Stimulated activated CD8-positive, alpha-beta memory T cell treated with anti-CD3 and anti-CD28 coated beads, Interleukin-7, amount 100 ng/mL, for 48 hours (primary cell): ENCODE measurements at regions not wholly inside any gene's neighbourhood (a gene's known extent, or its start where the extent isn't known, plus 50 kb on each side); places are given as distances from the start of the nearest gene placed in this dataset.

Source experiments
- DNase-seq, 2 donors: peaks; one replicate each; pipeline ENCODE4 v3.0.0-alpha.2; 2020; ENCODE audit warnings: low read depth in 1 of 2; ENCODE audit errors: extremely low read depth in 1 of 2

- DNase-seq, result no peak
Measured at GRCh38 chr12:115160271-115161128, 476.5 kb upstream of the TBX3 start.

DNA sequence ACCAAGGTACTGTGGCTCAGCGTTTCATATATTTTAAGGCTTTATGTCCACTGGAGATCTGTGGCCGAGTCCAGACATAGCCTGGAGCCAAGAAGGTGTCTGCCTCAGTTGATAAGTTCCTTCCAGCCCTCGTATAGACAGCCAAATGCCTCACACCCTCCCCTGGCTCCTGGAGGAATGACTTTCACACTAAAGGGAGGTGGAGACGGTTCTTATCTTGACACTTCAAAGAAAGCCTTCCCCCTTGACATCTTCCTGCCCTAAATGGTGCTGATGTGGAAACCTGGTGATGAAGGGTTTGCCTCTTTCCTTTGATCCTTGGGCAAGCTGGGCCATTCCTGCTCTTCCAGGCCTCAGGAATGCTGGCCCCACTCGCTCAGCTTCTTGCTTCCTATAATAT lies 474.8 kb upstream of the TBX3 start:
- no peak for DNase-seq

DNA sequence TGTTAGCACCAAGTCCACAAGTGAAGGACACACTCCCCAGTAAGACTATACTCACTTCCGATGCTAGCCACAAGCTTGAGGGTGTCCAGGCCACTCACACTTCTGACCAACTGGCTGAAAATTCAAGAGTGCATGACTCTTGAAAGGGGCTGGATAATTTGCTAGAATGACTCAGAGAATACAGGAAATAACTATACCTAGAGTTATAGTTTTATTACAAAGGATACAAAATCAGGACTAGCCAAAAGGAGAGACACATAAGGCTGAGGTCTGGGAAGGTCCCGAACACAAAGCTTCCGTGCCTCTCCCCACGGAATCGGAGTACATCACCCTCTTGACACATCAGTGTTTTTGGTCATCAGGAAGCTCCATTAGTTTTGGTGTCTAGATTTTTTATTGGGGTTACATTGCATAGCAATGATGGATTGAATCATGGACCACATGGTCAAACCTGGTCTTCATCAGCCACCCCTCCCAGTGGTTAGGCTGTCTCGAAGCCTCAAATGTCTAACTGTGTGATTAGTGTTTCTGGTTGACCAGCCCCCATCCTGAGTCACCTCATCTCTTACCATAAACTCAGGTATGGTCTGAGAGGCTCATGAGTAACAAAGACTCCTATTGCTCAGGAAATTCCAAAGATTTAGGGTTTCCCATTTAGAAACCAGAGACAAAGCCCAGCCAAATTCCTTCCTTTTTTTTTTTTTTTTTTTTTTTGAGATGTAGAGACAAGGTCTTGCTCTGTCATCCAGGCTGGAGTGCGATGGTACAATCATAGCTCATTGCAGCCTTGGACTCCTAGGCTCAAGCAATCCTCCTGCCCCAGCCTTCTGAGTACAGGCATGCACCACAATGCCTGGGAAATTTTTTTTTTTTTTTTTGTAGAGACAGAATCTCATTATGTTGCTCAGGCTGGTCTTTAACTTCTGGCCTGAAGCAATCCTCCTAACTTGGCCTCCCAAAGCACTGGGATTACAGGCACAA lies 472.0 kb upstream of the TBX3 start:
- no peak for DNase-seq

- DNase-seq, result no peak
Measured at GRCh38 chr12:115149685-115150378, 465.9 kb upstream of the TBX3 start.

GRCh38 chr12:115149279-115149678 lies 465.3 kb upstream of the TBX3 start:
- DNase-seq, result no peak

DNA sequence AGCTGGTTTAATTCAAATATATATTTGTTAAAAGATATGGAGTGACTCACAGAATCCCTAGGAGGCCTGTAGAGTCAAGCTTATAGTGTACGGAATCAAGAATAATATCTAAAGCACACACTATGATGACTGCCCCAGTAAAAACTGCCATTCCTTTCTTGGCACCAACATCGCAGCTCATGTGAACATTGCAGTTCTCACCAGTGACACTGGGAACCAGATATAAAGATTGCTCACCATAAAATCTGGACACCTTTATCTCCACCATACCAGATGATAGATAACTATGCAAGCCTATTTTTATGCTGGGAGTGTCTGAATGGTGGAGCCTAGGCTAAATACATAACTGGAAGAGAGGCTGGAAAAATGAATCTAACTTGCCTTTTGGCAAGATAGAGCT lies 463.9 kb upstream of the TBX3 start:
- no peak for DNase-seq

DNA sequence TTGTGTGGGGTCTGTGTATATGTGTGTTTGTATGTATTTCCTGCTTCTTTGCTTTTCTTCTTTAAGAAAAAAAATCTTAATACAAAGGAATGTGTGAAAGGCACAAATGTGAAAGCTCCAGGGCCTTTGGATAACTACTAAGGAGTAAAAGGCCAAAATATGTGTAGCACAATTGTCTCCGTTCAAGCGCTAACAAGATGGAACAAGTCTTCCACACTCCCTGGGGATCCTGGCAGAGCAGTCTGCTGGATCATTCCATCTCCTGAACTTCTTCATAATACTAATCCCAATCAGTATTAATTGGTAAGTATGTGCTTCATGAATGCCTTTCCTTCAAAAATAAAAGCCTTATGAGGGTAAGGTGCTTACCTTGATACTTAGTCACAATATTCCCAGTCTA lies 462.5 kb upstream of the TBX3 start:
- DNase-seq, result no peak

DNA sequence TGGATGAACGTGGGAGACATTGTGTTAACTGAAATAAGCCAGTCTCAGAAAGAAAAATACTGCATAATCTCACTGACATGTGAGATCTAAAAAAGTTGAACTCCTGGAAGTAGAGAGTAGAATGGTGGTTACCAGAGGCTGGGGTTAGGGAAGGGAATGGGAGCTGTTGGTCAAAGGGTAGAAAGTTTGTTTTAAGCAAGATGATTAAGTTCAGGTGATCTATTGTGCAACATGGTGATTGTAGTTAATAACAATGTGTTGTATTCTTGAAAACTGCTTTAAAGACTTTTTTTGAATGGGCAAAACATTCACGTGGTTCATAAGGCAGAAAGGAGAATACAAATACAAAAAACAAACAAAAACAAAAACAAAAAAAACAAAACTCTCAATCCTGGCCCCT lies 460.4 kb upstream of the TBX3 start:
- DNase-seq, result no peak

GRCh38 chr12:115140981-115141655 lies 457.1 kb upstream of the TBX3 start:
- DNase-seq, result no peak

- DNase-seq, result no peak
Measured at GRCh38 chr12:115137812-115138521, 454.0 kb upstream of the TBX3 start.

- no peak for DNase-seq
Measured at GRCh38 chr12:115135800-115136211, 451.8 kb upstream of the TBX3 start.

DNA sequence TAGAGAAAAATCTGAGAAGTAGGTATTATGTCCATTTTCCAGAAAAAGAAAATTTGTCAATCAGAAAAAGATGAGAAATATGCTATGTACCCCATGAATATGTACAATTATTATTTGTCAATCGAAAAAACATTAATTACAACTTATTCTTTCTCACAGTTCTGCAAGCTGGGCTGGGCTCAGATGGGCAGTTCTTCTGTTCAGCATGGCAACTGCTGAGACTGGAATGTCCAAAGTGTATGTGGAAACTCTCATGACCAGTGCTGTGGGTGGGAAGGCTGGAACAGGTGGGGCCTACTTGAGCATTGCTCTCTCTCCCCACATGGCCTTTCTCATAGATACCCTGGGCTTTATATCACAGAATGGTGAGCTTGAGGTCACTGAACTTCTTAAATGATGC lies 450.3 kb upstream of the TBX3 start:
- DNase-seq, result no peak

- no peak for DNase-seq
Measured at GRCh38 chr12:115132905-115133304, 448.9 kb upstream of the TBX3 start.

GRCh38 chr12:115132145-115132544 lies 448.2 kb upstream of the TBX3 start:
- DNase-seq, result no peak

DNA sequence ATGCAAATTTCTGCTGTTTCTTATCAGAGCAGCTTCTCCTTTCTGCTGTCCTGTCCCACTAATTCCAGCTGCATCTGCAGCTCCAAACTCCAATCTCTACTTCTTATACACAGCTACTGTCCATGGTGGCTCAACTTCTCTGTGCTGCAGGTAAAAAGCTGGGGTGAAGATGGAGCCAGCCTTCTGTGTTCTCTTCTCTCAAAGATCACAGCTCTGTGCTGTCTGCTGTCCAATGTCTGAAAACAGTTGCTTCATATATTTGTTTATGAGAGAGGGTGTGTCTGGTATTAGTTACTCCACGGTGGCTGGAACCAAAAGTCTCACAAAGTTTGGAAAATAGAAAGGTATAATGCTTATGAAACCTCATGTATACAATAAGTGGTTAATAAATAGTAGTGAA lies 445.8 kb upstream of the TBX3 start:
- no peak for DNase-seq

GRCh38 chr12:115121053-115121452 lies 437.1 kb upstream of the TBX3 start:
- no peak for DNase-seq

DNA sequence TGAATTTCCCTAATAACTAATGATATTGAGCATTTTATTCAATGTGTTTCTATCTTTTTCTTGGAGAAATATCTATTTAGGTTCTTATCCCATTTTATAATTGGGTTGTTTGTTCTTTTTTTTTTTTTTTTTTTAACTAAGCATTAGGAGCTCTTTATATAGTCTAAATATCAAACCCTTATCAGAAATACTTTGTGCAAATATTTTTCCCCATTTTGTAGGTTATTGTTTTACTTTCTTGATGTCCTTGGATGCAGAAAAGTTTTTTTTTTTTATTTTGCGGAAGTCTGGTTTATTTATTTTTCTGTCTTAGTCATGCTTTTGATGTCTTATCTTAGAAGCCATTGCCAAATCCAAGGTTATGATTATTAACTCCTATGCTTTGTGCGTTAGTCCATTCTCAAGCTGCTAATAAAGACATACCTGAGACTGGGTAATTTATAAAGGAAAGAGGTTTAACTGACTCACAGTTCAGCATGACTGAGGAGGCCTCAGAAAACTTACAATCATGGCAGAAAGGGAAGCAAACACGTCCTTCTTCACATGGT lies 434.3 kb upstream of the TBX3 start:
- no peak for DNase-seq

DNA sequence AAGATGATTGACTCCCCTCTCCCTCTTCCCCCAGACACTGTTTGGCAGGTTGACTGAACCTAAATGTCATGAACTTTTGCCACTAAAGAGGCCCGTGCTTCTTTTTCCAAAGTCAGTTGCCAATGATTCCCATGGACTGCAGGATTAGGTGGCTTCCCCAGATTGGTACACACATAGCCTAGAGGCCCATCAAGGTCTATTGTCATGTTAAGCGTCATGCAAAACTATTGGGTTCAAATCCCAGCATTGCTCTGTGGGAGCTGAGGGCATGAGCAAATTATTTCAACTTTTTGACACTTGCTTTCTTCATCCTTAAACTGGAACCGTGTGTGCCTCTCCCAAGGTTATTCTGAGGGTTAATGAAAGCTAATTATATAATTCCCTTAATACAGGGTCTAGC lies 430.2 kb upstream of the TBX3 start:
- DNase-seq, result no peak

DNA sequence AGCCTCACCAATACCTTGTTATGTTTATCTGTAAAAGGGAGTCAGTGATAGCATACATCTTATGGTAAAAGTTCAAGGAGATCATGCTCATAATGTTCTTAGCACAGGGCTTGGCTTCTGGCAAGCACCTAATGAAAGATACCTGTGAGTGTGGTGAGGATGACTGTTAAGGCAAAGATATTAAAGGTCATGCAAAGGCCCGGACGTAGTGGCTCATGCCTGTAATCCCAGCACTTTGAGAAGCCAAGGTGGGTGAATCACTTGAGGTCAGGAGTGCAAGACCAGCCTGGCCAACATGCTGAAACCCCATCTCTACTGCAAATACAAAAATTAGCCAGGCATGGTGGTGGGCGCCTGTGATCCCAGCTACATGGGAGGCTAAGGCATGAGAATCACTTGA lies 425.9 kb upstream of the TBX3 start:
- DNase-seq, result no peak
